Fibroblast of lung (primary cell): ENCODE measurements at regions not wholly inside any gene's neighbourhood (a gene's known extent, or its start where the extent isn't known, plus 50 kb on each side); places are given as distances from the start of the nearest gene placed in this dataset.

Experiments used
- DNase-seq, 2 donors: peaks; one replicate each; pipeline versions ENCODE4 v3.0.0 to v3.0.0-alpha.2; 2010; ENCODE audit warnings: low read depth in 2 of 2
- H2AFZ ChIP-seq: 2 replicates; pipeline ENCODE4 v1.5.1; 2012; ENCODE audit warnings: low read length, control low read depth, inconsistent platforms
- H3K27ac ChIP-seq: 2 replicates; pipeline ENCODE4 v1.5.1; 2011; ENCODE audit warnings: low read length, control low read depth; ENCODE audit not compliant: insufficient read depth
- H3K27me3 ChIP-seq: 2 replicates; pipeline ENCODE4 v1.5.1; 2011; ENCODE audit warnings: mild to moderate bottlenecking, low read length; ENCODE audit not compliant: control insufficient read depth, insufficient read depth
- H3K36me3 ChIP-seq: 2 replicates; pipeline ENCODE4 v1.5.1; 2011; ENCODE audit warnings: low read length; ENCODE audit not compliant: control insufficient read depth, insufficient read depth
- H3K4me1 ChIP-seq: 2 replicates; pipeline ENCODE4 v1.5.1; 2011; ENCODE audit warnings: low read length; ENCODE audit not compliant: control insufficient read depth, insufficient read depth; ENCODE audit errors: extremely low read depth
- H3K4me2 ChIP-seq: 2 replicates; pipeline ENCODE4 v1.5.1; 2011; ENCODE audit warnings: low read length, control low read depth; ENCODE audit not compliant: insufficient read depth; ENCODE audit errors: extremely low read depth
- H3K4me3 ChIP-seq, 4 experiments: fragments of 200-600 bp in 1 of 4; sonication (generic) in 1 of 4; replicated peaks in 1 of 4; 2 replicates each; pipeline ENCODE4 v1.5.1; 2011 to 2016; ENCODE audit warnings: low read length in 4 of 4, low read depth in 3 of 4, mild to moderate bottlenecking in 3 of 4, control low read depth in 2 of 4, inconsistent platforms in 1 of 4, mixed read lengths in 1 of 4; ENCODE audit not compliant: insufficient read depth in 1 of 4; ENCODE audit errors: control extremely low read depth in 1 of 4
- H3K79me2 ChIP-seq: 2 replicates; pipeline ENCODE4 v1.5.1; 2012; ENCODE audit warnings: mild to moderate bottlenecking, low read length, inconsistent platforms; ENCODE audit not compliant: control insufficient read depth, insufficient read depth
- H3K9ac ChIP-seq: 2 replicates; pipeline ENCODE4 v1.5.1; 2011; ENCODE audit warnings: mild to moderate bottlenecking, low read length, control low read depth; ENCODE audit not compliant: insufficient read depth
- H3K9me3 ChIP-seq: 2 replicates; pipeline ENCODE4 v1.5.1; 2012; ENCODE audit warnings: low read depth, low read length; ENCODE audit not compliant: control insufficient read depth, insufficient read depth
- H4K20me1 ChIP-seq: 2 replicates; pipeline ENCODE4 v1.5.1; 2011; ENCODE audit warnings: low read length; ENCODE audit not compliant: control insufficient read depth, insufficient read depth; ENCODE audit errors: extremely low read depth
- CTCF ChIP-seq, 2 donors: IDR thresholded peaks in 1 of 2; conservative IDR thresholded peaks in 1 of 2; 1 replicate in 1 of 2; 2 replicates in 1 of 2; pipeline ENCODE4 v1.5.1; 2011 to 2012; ENCODE audit warnings: low read length in 2 of 2, control low read depth in 1 of 2, inconsistent platforms in 1 of 2, low read depth in 1 of 2, mild to moderate bottlenecking in 1 of 2
- EZH2 ChIP-seq: IDR thresholded peaks from 2 replicates; pipeline ENCODE4 v1.5.1; 2012; ENCODE audit warnings: low read length, control low read depth, mild to moderate bottlenecking; ENCODE audit errors: missing control alignments

- H3K9ac ChIP-seq = no peak overlapping the region
These were observed 147.7 kb upstream of the GATA6 start for GRCh38 chr18:22021701-22022100.

GRCh38 chr18:22024924-22025323, 144.5 kb upstream of the GATA6 start:
- H3K4me1 ChIP-seq = no peaks in the 10 kb centered on the region
- TF ChIP-seq CTCF (conservative IDR thresholded peaks at IDR 0.05 in 1 of 2, IDR thresholded peaks at IDR 0.05 in 1 of 2; ENCODE audit: low read depth in 1 of 2, low read length in 2 of 2) (no peak), EZH2 (no peak)
- H3K79me2 ChIP-seq = no peaks in the 10 kb centered on the region
- no peak overlapping the region for H2AFZ ChIP-seq
- no peak for DNase-seq
- no peaks in the 10 kb centered on the region for H3K9me3 ChIP-seq
- H4K20me1 ChIP-seq = no peaks in the 10 kb centered on the region
- no peak overlapping the region for H3K4me2 ChIP-seq
- no peaks in the 10 kb centered on the region for H3K36me3 ChIP-seq
- H3K9ac ChIP-seq = no peak overlapping the region
- no peaks in the 10 kb centered on the region for H3K27me3 ChIP-seq
- no peak overlapping the region for H3K4me3 ChIP-seq
- H3K27ac ChIP-seq = no peak overlapping the region

More at GRCh38 chr18:22021701-22022100, 147.7 kb upstream of the GATA6 start:
- H3K27me3 ChIP-seq = no peaks in the 10 kb centered on the region
- H2AFZ ChIP-seq = no peak overlapping the region
- TF ChIP-seq CTCF (conservative IDR thresholded peaks at IDR 0.05 in 1 of 2, IDR thresholded peaks at IDR 0.05 in 1 of 2; ENCODE audit: low read depth in 1 of 2, low read length in 2 of 2) = no peak
- TF ChIP-seq EZH2 = no peak
- no peak overlapping the region for H3K4me3 ChIP-seq
- H3K36me3 ChIP-seq = no peaks in the 10 kb centered on the region
- H4K20me1 ChIP-seq = no peaks in the 10 kb centered on the region
- H3K4me2 ChIP-seq = no peak overlapping the region
- H3K9me3 ChIP-seq = no peaks in the 10 kb centered on the region
- DNase-seq = no peak
- no peaks in the 10 kb centered on the region for H3K4me1 ChIP-seq
- no peak overlapping the region for H3K27ac ChIP-seq
- no peaks in the 10 kb centered on the region for H3K79me2 ChIP-seq

GRCh38 chr18:22026362-22026761, 143.0 kb upstream of the GATA6 start:
- DNase-seq = no peak
- Histone ChIP-seq H3K79me2 (no peaks in the 10 kb centered on the region), H3K27me3 (no peaks in the 10 kb centered on the region), H3K9ac (no peak overlapping the region), H3K4me1 (no peaks in the 10 kb centered on the region), H3K9me3 (no peaks in the 10 kb centered on the region), H3K27ac (no peak overlapping the region), H4K20me1 (no peaks in the 10 kb centered on the region), H3K36me3 (no peaks in the 10 kb centered on the region), H2AFZ (no peak overlapping the region), H3K4me3 (no peak overlapping the region), H3K4me2 (no peak overlapping the region)
- no peak for TF ChIP-seq CTCF (conservative IDR thresholded peaks at IDR 0.05 in 1 of 2, IDR thresholded peaks at IDR 0.05 in 1 of 2; ENCODE audit: low read depth in 1 of 2, low read length in 2 of 2)
- TF ChIP-seq EZH2 = no peak
